Heart left ventricle (tissue), 13 donors: ENCODE measurements at regions not wholly inside any gene's neighbourhood (a gene's known extent, or its start where the extent isn't known, plus 50 kb on each side); places are given as distances from the start of the nearest gene placed in this dataset.

ENCODE experiments used
- CTCF ChIP-seq, 12 donors: fragments of 200-600 bp; sonication (generic) in 4 of 12; IDR thresholded peaks; one replicate each; pipeline versions ENCODE4 v1.5.0 to v1.8.0; 2018 to 2022; ENCODE audit warnings: antibody characterized with exemption in 12 of 12, mild to moderate bottlenecking in 5 of 12
- POLR2A ChIP-seq, 2 donors: fragments of 450-650 bp; IDR thresholded peaks; one replicate each; pipeline ENCODE4 v1.6.1; 2017; ENCODE audit warnings: antibody characterized with exemption in 2 of 2, mild to moderate bottlenecking in 2 of 2, moderate library complexity in 2 of 2
- donor health status: ischemic (EF 13 %, LVEDD 7.1; RV severe dilation, severe dysfunction).
- donor health status: DM: no; HTN: yes; CAD: no.
- donor health status: DM: no; HTN: no; CAD: no.
- donor health status: ischemic (EF 25% LVEDD 6.9; RV normal size, moderate dysfunction).
- donor health status: ischemic (EF 25% LVEDD 5.7; RV mildly dilated, moderate dysfunction).
- donor health status: ischemic (EF 35%, LVEDD 5.7; RV mildly dilated, moderate dysfunction).
- donor health status: nonischemic (EF 11% LVEDD 7.7; RV severe dilation, severe dysfunction).
- donor health status: DM: yes; HTN: yes; CAD: no.
- donor health status: PGD.
- donor health status: ischemic (EF 29% LVEDD 5.4; RV normal size, mild dysfunction).
- donor health status: nonischemic (EF 23%, LVEDD 6.1; RV moderate dilation, normal function).

- TF ChIP-seq CTCF (IDR thresholded peaks at IDR 0.05): no peak
- TF ChIP-seq POLR2A (IDR thresholded peaks at IDR 0.05): no peak
These were observed 136.7 kb upstream of the MAMLD1 start for GRCh38 chrX:150226223-150226965.
